ENCODE measurements at regions not wholly inside any gene's neighbourhood (a gene's known extent, or its start where the extent isn't known, plus 50 kb on each side); places are given as distances from the start of the nearest gene placed in this dataset.

GRCh38 chr10:44792119-44792775 is 118.9 kb upstream of the TMEM72 start:
- no peaks in the 10 kb centered on the region for H3K36me3 ChIP-seq (ENCODE audit: control insufficient read depth, insufficient read depth, low read length)
- H3K27me3 ChIP-seq (ENCODE audit: control insufficient read depth, insufficient read depth, low read length), result no peaks in the 10 kb centered on the region
- TF ChIP-seq EZH2 (IDR thresholded peaks at IDR 0.05; ENCODE audit: low read length, missing control alignments) (no peak), CTCF (conservative IDR thresholded peaks at IDR 0.05 in 1 of 2, IDR thresholded peaks at IDR 0.05 in 1 of 2; ENCODE audit: low read depth in 1 of 2, low read length in 2 of 2) (no peak)
- H4K20me1 ChIP-seq (ENCODE audit: control insufficient read depth, extremely low read depth, insufficient read depth, low read length), result no peaks in the 10 kb centered on the region
- H3K4me2 ChIP-seq (ENCODE audit: extremely low read depth, insufficient read depth, low read length), result no peak overlapping the region
- no peaks in the 10 kb centered on the region for H3K79me2 ChIP-seq (ENCODE audit: control insufficient read depth, insufficient read depth, low read length)
- H2AFZ ChIP-seq (ENCODE audit: low read length), result no peak overlapping the region
- H3K27ac ChIP-seq (ENCODE audit: insufficient read depth, low read length), result no peak overlapping the region
- H3K9ac ChIP-seq (ENCODE audit: insufficient read depth, low read length), result no peak overlapping the region
- DNase-seq (ENCODE audit: low read depth in 2 of 2), result no peak
- no peaks in the 10 kb centered on the region for H3K9me3 ChIP-seq (ENCODE audit: control insufficient read depth, insufficient read depth, low read depth, low read length)
- H3K4me1 ChIP-seq (ENCODE audit: control insufficient read depth, extremely low read depth, insufficient read depth, low read length), result no peaks in the 10 kb centered on the region
- H3K4me3 ChIP-seq (replicated peaks in 1 of 4; ENCODE audit: control extremely low read depth in 1 of 4, insufficient read depth in 1 of 4, low read depth in 3 of 4, low read length in 4 of 4), result no peak overlapping the region

- no peaks in the 10 kb centered on the region for H3K27me3 ChIP-seq (ENCODE audit: control insufficient read depth, insufficient read depth, low read length)
- DNase-seq (ENCODE audit: low read depth in 2 of 2), result peak in 1 of 2 donors; percentile 93
- no peaks in the 10 kb centered on the region for H3K79me2 ChIP-seq (ENCODE audit: control insufficient read depth, insufficient read depth, low read length)
- H3K9me3 ChIP-seq (ENCODE audit: control insufficient read depth, insufficient read depth, low read depth, low read length), result no peaks in the 10 kb centered on the region
- no peak overlapping the region for H3K4me3 ChIP-seq (replicated peaks in 1 of 4; ENCODE audit: control extremely low read depth in 1 of 4, insufficient read depth in 1 of 4, low read depth in 3 of 4, low read length in 4 of 4)
- H2AFZ ChIP-seq (ENCODE audit: low read length), result no peak overlapping the region
- H3K9ac ChIP-seq (ENCODE audit: insufficient read depth, low read length), result no peak overlapping the region
- H3K4me1 ChIP-seq (ENCODE audit: control insufficient read depth, extremely low read depth, insufficient read depth, low read length), result peaks cover 3% of the 10 kb centered on the region
- H3K27ac ChIP-seq (ENCODE audit: insufficient read depth, low read length), result no peak overlapping the region
- H3K4me2 ChIP-seq (ENCODE audit: extremely low read depth, insufficient read depth, low read length), result no peak overlapping the region
- TF ChIP-seq EZH2 (IDR thresholded peaks at IDR 0.05; ENCODE audit: low read length, missing control alignments), result no peak
- TF ChIP-seq CTCF (conservative IDR thresholded peaks at IDR 0.05 in 1 of 2, IDR thresholded peaks at IDR 0.05 in 1 of 2; ENCODE audit: low read depth in 1 of 2, low read length in 2 of 2), result no peak
- no peaks in the 10 kb centered on the region for H4K20me1 ChIP-seq (ENCODE audit: control insufficient read depth, extremely low read depth, insufficient read depth, low read length)
- H3K36me3 ChIP-seq (ENCODE audit: control insufficient read depth, insufficient read depth, low read length), result no peaks in the 10 kb centered on the region
These were observed 111.2 kb upstream of the TMEM72 start for GRCh38 chr10:44799966-44800365.

- H3K36me3 ChIP-seq (ENCODE audit: control insufficient read depth, insufficient read depth, low read length), result no peaks in the 10 kb centered on the region
- no peaks in the 10 kb centered on the region for H4K20me1 ChIP-seq (ENCODE audit: control insufficient read depth, extremely low read depth, insufficient read depth, low read length)
- no peak for TF ChIP-seq CTCF (conservative IDR thresholded peaks at IDR 0.05 in 1 of 2, IDR thresholded peaks at IDR 0.05 in 1 of 2; ENCODE audit: low read depth in 1 of 2, low read length in 2 of 2)
- H3K79me2 ChIP-seq (ENCODE audit: control insufficient read depth, insufficient read depth, low read length), result no peaks in the 10 kb centered on the region
- DNase-seq (ENCODE audit: low read depth in 2 of 2), result peak; percentile 96 to 99
- peaks cover 6% of the 10 kb centered on the region for H3K4me1 ChIP-seq (ENCODE audit: control insufficient read depth, extremely low read depth, insufficient read depth, low read length)
- no peak overlapping the region for H3K9ac ChIP-seq (ENCODE audit: insufficient read depth, low read length)
- H3K27ac ChIP-seq (ENCODE audit: insufficient read depth, low read length), result peak overlapping the region; percentile 10
- no peaks in the 10 kb centered on the region for H3K9me3 ChIP-seq (ENCODE audit: control insufficient read depth, insufficient read depth, low read depth, low read length)
- H3K4me2 ChIP-seq (ENCODE audit: extremely low read depth, insufficient read depth, low read length), result peak overlapping the region; percentile 3
- no peak overlapping the region for H3K4me3 ChIP-seq (replicated peaks in 1 of 4; ENCODE audit: control extremely low read depth in 1 of 4, insufficient read depth in 1 of 4, low read depth in 3 of 4, low read length in 4 of 4)
- H2AFZ ChIP-seq (ENCODE audit: low read length), result no peak overlapping the region
- no peaks in the 10 kb centered on the region for H3K27me3 ChIP-seq (ENCODE audit: control insufficient read depth, insufficient read depth, low read length)
These were observed 109.5 kb upstream of the TMEM72 start for GRCh38 chr10:44801383-44802327.
